Hematopoietic multipotent progenitor cell treated with erythropoietin and hydrocortisone succinate and interleukin-3 and kit ligand, for 4 days (in vitro differentiated cells): ENCODE measurements at regions not wholly inside any gene's neighbourhood (a gene's known extent, or its start where the extent isn't known, plus 50 kb on each side); places are given as distances from the start of the nearest gene placed in this dataset.

Experiments used
- DNase-seq: peaks from one replicate; pipeline ENCODE4 v3.0.0-alpha.2; 2015

- DNase-seq, result no peak
These were observed 119.9 kb downstream of the FAM43A start for GRCh38 chr3:194805546-194805945.

- no peak for DNase-seq
These were observed 121.4 kb downstream of the FAM43A start for GRCh38 chr3:194806991-194807630.

GRCh38 chr3:194808640-194809097 is 123.0 kb downstream of the FAM43A start:
- DNase-seq, result no peak

- no peak for DNase-seq
These were observed 123.7 kb downstream of the FAM43A start for GRCh38 chr3:194809382-194809781.

GRCh38 chr3:194810076-194810475 is 124.4 kb downstream of the FAM43A start:
- DNase-seq, result no peak

- no peak for DNase-seq
These were observed 125.4 kb downstream of the FAM43A start for GRCh38 chr3:194811118-194811517.

GRCh38 chr3:194812176-194812575 is 126.5 kb downstream of the FAM43A start:
- no peak for DNase-seq

GRCh38 chr3:194814878-194815357 is 129.2 kb downstream of the FAM43A start:
- DNase-seq, result no peak

- DNase-seq, result no peak
These were observed 131.3 kb downstream of the FAM43A start for GRCh38 chr3:194816748-194817591.

GRCh38 chr3:194817592-194817930 is 131.9 kb downstream of the FAM43A start:
- no peak for DNase-seq

GRCh38 chr3:194817936-194818335 is 132.3 kb downstream of the FAM43A start:
- DNase-seq, result no peak

- no peak for DNase-seq
These were observed 138.4 kb downstream of the FAM43A start for GRCh38 chr3:194824100-194824499.

GRCh38 chr3:194824701-194825111 is 139.0 kb downstream of the FAM43A start:
- no peak for DNase-seq

- no peak for DNase-seq
These were observed 140.9 kb downstream of the FAM43A start for GRCh38 chr3:194826594-194826993.

GRCh38 chr3:194827486-194827885 is 141.8 kb downstream of the FAM43A start:
- DNase-seq, result no peak

GRCh38 chr3:194828116-194828515 is 142.4 kb downstream of the FAM43A start:
- no peak for DNase-seq

- DNase-seq, result no peak
These were observed 143.2 kb downstream of the FAM43A start for GRCh38 chr3:194828926-194829325.

GRCh38 chr3:194830401-194830800 is 144.7 kb downstream of the FAM43A start:
- no peak for DNase-seq

GRCh38 chr3:194830978-194831377 is 145.3 kb downstream of the FAM43A start:
- DNase-seq, result no peak

- DNase-seq, result no peak
These were observed 146.8 kb downstream of the FAM43A start for GRCh38 chr3:194832346-194833104.

GRCh38 chr3:194833114-194833910 is 147.6 kb downstream of the FAM43A start:
- no peak for DNase-seq

- no peak for DNase-seq
These were observed 151.0 kb downstream of the FAM43A start for GRCh38 chr3:194836661-194837060.
